Midbrain (tissue), 1 donor: ENCODE measurements at regions not wholly inside any gene's neighbourhood (a gene's known extent, or its start where the extent isn't known, plus 50 kb on each side); places are given as distances from the start of the nearest gene placed in this dataset.

ENCODE experiments used
- DNase-seq: peaks from one replicate; lab custom pipeline; 2025; lab: John Stamatoyannopoulos, UW

DNA sequence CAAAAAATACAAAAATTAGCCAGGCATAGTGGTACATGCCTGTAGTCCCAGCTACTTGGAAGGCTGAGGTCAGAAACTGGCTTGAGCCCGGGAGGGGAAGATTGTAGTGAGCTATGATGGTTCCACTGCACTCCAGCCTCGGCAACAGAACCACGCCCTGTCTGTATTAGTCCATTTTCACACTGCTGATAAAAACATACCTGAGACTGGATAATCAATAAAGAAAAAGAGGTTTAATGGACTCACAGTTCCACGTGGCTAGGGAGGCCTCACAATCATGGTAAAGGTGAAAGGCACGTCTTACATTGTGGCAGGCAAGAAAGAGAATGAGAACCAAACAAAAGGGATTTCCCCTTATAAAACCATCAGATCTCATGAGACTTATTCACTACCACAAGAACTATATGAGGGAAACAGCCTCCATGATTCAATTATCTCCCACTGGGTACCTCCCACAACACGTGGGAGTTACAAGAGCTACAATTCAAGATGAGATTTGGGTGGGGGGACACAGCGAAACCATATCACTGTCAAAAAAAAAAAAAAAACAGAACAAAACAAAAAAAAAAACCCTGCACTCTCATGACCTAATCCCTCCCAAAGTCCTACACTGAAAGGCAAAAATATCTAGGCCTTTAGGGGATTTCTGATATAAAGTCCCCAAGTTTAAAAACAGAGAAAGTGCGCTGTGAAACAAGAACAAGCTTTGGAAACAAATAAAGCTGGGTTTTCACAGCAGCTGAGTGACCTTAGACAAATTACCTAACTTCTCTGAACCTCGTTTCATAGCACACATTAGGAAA, 224.7 kb downstream of the IGSF11 start:
- no peak for DNase-seq

DNA sequence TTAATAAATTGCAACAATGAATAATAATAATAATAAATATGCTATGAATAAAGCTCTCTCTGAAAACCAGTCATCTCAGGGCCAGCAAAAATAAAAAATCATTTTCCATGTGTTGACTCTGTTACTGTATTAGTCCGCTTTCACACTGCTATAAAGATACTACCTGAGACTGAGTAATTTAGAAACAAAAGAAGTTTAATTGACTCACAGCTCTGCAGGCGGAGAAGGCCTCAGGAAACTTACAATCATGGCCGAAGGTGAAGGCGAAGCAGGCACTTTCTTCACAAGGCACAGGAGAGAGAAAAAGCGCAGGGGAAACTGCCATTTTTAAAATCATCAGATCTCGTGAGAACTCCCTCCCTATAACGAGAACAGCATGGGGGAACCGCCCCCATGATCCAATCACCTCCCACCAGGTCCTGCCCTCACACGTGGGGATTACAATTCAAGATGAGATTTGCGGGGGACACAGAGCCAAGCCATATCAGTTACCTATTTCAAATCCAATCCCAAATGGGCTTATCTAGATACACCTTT, 224.1 kb downstream of the IGSF11 start:
- DNase-seq, result no peak

DNA sequence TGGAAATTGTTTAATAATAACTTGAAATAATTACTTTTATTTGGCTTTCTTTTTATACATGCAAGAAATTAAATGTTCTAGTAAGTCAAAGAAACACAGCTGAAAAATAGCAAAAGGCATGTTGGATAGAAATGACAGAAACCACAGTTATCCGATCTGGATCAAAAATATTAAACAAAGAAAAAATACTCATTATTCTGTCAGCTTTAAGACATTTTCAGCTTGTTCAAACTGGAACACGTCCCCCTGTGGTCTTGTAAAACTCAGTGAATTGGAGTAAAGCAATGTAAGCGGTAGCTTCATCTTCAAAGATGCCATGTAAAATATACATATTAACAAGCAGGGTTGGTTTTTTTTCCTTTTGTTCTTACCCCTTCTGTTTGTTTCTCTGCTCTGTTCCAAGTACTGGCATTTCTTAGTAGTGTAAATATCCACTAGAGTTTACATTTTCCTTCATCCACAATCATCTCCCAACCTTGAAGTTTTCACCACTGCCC, 223.4 kb downstream of the IGSF11 start:
- no peak for DNase-seq

DNA sequence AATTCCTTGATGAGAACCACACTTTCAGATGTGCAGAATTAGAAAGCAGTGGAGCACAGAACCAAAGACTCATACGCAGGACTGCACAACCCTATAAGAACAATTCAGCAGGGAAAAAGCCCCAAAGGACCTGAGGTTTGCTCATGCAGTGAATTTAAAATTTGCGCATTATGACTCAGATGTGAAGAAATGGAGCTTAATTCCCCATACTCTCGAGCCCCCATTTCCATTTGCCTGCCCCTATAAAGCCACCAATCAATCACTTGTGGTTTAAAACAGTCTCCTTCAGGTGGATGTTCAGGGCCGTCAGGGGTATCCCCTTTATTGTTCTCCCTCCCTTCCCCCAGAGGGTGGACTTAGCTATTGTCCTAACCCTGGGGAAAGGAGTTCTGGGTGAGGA, 221.2 kb downstream of the IGSF11 start:
- DNase-seq, result no peak

DNA sequence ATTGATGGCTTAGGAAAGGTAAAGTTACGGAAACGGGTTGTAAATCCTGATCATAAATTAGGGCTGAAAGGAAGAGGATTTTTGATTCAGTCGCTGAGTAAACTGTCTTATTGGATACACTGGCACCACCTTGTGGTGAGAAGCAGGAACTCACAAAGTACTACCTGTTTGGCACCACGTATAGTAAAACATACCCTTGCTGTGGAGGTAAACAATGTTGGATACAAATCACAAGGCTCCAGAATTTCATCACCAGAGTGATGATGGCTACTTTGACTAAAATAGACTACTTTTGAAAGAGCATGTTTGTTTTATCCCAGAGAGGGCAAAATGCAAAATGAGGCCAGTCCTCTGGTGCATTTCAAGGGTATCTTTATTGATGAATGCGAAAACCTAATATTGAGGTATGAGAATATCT, 216.9 kb downstream of the IGSF11 start:
- peak; percentile 50 for DNase-seq

DNA sequence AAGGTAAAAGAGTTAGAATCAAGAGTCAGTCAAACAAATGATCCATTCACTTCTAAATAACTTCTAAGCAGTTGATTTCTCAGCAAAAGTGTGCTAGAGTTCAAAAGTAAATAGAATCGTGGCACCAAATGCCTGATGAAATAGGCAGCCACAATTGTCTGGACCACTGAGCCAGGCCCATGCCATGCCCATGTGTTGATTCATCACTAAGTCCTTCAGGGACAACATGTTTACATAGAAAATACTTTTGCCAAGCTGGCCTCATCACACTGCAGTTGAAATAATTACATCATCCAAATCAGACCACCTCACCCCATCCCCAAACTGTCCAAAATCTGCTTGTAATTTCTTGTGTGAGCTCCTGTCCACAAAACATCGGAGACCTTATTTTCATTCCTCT, 216.3 kb downstream of the IGSF11 start:
- DNase-seq, result no peak

DNA sequence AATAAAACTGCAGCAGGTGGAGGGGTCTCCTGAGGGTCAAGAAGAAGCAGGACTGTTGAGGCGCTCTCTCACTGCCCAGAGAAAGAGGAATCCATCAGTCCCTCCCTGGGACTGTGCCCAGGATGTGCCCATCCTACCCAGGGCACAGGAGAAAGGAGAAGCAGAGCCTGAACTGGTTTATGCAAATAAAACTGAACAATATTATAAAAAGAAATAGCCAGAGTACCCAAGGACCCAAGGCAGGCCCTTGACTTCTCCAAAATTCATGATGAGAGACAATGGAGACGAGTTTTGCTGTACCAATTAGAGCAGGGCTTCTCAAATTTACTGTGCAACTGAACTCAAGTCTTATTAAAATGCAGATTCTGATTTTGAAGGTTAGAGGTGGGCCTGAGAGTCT, 211.0 kb downstream of the IGSF11 start:
- no peak for DNase-seq

DNA sequence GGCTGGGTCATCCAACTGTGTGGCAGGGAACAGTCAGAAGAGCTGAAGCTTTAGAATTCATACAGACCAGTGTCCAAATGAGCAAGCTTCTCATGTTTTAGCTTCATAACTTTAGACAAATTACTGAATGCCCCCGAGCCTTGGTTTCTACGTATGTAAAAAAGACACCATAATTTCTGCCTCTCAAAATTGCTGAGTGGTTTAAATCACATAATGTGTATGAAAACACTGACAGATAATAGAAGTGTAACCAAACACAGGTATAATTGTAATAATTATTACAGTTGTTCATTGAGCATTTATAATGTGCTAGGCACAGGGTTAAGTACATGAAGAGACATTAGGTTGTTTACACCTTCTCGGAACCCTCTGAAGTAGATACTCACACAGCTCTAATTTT, 207.2 kb downstream of the IGSF11 start:
- DNase-seq, result no peak

DNA sequence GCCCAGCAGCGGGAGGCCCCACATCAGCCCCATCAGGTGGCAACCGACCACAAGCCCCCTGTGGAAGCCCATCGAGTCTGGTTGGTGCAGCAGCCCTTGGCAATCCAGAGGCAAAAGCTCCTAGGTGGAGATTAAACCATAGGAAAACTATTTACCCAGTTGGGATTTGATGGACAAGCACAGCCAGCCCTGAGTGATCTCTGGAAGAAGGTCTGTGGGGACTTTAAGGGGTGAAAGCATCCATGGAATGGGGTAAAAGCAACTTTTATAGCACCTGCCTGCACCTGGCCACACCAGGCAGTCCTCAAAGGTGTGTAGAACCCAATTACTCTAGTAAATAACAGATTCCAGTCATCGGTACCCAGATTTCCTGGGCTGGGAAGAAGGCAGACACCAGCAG, 206.3 kb downstream of the IGSF11 start:
- no peak for DNase-seq

DNA sequence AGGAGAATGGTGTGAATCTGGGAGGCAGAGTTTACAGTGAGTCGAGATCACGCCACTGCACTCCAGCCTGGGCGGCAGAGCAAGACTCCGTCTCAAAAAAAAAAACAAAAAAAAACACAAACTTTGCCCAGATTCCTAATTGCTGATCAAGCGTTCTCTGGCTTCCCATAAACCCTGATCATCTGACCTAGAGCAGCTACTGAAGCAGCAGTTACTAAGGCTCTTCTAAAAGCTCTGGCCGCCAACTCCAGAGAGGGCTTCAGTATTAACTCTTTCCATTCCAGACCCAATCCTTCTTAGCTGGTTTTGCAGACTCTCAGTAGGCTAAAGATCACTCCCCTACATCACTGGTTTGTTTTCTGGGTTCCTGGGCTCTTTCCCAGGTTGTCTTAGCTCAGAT, 201.6 kb downstream of the IGSF11 start:
- DNase-seq, result no peak

DNA sequence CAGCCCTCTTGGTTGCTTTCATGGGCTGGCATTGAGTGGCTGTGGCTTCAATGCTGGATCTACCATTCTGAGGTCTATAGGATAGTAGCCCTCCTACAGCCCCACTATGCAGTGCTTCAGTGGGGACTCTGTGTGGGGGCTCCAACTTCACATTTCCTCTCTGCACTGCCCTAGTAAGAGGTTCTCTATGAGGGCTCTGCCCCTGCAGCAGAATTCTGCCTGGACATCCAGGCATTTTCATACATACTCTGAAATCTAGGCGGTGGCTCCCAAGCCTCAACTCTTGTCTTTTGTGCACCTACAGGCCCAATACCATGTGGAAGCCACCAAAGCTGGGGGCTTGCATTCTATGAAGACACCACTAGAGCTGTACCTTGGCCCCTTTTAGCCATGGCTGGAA, 195.8 kb downstream of the IGSF11 start:
- no peak for DNase-seq

DNA sequence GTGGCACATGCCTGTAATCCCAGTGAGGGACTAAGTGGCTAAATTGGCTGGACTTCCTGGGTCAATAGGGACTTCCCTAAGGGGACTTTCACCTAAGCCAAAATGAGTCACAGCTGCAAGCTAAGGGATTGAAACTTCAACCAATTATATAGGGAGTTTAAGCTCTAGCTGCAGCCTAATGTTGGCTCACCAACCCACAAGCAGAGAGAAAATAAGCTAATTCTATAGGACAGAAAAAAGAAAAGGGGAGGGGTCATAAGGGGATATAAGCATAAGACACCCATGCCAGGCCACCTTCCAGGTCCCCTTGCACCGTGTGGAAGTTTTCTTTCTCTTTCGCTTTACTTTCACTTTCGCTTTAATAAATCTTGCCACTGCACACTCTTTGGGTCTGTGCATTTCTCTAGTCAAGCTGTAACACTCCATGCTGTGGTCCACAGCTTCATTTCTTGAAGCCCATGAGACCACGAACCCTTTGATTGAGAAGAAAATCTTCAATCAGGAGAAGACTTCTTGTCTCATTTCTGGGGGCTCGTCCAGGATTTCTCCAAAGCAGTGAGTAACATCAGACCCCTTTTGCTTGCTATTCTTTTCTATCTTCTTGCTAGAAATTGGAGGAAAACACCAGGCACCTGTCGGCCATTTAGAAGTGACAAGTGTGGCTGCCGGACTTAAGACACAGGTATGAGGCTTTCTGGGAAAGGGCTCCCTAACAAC, 192.3 kb downstream of the IGSF11 start:
- no peak for DNase-seq

DNA sequence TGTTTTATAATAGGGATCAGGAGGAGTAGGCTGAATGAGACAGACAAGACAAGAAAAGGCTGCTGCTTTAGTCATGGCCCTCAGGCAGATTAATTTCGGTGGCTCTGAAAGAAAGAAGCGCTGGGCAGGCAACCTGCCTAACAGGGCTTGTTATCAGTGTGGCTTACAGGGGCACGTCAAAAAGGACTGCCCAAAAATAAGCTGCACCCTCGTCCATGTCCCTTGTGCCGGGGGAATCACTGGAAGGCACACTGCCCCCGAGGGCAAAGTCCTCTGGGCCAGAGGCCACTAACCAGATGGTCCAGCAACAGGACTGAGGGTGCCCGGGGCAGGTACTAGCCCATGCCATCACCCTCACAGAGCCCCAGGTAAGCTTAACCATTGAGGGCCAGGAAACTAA, 188.5 kb downstream of the IGSF11 start:
- no peak for DNase-seq
